A549 (cell line): ENCODE measurements at regions not wholly inside any gene's neighbourhood (a gene's known extent, or its start where the extent isn't known, plus 50 kb on each side); places are given as distances from the start of the nearest gene placed in this dataset.

Experiments used
- ATAC-seq, 2 experiments: fragments of 200-7000 bp in 1 of 2; fragments of >200 bp in 1 of 2; cut with Nextera tagmentation in 1 of 2; cut with Tn5 transposase in 1 of 2; 3 replicates each; pipeline versions ENCODE4 v1.8.0 to v1.9.1; 2018 to 2020; ENCODE audit warnings: mild to moderate bottlenecking in 1 of 2, moderate library complexity in 1 of 2
- CTCF ChIA-PET: fragments of 300-600 bp; sonication (Branson Sonifier 250); formaldehyde crosslinking; extraction: SDS; loops from one replicate; lab custom pipeline; 2021; ENCODE audit warnings: antibody characterized with exemption, inconsistent platforms; lab: Yijun Ruan, JAX
- POLR2A ChIA-PET: fragments of 350-600 bp; formaldehyde crosslinking; extraction: SDS; loops from one replicate; lab custom pipeline; 2021; ENCODE audit warnings: antibody characterized with exemption, inconsistent platforms; lab: Yijun Ruan, JAX
- DNase-seq, 2 experiments: peaks; one replicate each; pipeline versions ENCODE4 v3.0.0 to v3.0.0-alpha.2; 2011 to 2016; ENCODE audit warnings: low read depth in 1 of 2, low spot score in 1 of 2
- FAIRE-seq: peaks from 2 replicates; lab custom pipeline; 2011; peaks lifted over from hg19 to GRCh38; lab: Jason Lieb, UNC
- H3K27ac ChIP-seq, 2 experiments: fragments of >200 bp; sonication (Bioruptor Twin); formaldehyde crosslinking; 3 replicates each; pipeline ENCODE4 v1.5.1; 2016 to 2017
- H3K4me1 ChIP-seq: fragments of >200 bp; sonication (Bioruptor Twin); formaldehyde crosslinking; 3 replicates; pipeline ENCODE4 v1.6.1; 2016
- H3K4me2 ChIP-seq: fragments of >200 bp; sonication (Bioruptor Twin); formaldehyde crosslinking; 3 replicates; pipeline ENCODE4 v1.6.1; 2016
- H3K4me3 ChIP-seq: fragments of >200 bp; sonication (Bioruptor Twin); formaldehyde crosslinking; 3 replicates; pipeline ENCODE4 v1.5.1; 2016
- H3K9me3 ChIP-seq: fragments of >200 bp; sonication (Bioruptor Twin); formaldehyde crosslinking; 3 replicates; pipeline ENCODE4 v1.6.1; 2016
- BHLHE40 ChIP-seq: IDR thresholded peaks from 2 replicates; pipeline ENCODE4 v1.6.1; 2012; ENCODE audit warnings: low read depth, low read length, inconsistent platforms
- CBX8 ChIP-seq: fragments of 200-600 bp; sonication (generic); IDR thresholded peaks from 2 replicates; pipeline ENCODE4 v1.6.1; 2016
- CHD2 ChIP-seq: fragments of 150-350 bp; IDR thresholded peaks from 2 replicates; pipeline ENCODE4 v1.6.1; 2014; ENCODE audit warnings: low read length; ENCODE audit not compliant: partially characterized antibody
- CHD4 ChIP-seq: fragments of 200-600 bp; sonication (generic); IDR thresholded peaks from 2 replicates; pipeline ENCODE4 v1.6.1; 2016; ENCODE audit warnings: antibody characterized with exemption, mild to moderate bottlenecking, borderline replicate concordance
- EHF ChIP-seq: fragments of 250-450 bp; sonication (Bioruptor Pico); IDR thresholded peaks from 2 replicates; pipeline ENCODE4 v1.5.0; 2020; ENCODE audit warnings: mild to moderate bottlenecking
- FOXS1 ChIP-seq: fragments of 250-450 bp; sonication (Bioruptor Pico); IDR thresholded peaks from 2 replicates; pipeline ENCODE4 v1.5.0; 2020; ENCODE audit warnings: mild to moderate bottlenecking, moderate library complexity
- HOXA7 ChIP-seq: fragments of 250-450 bp; sonication (Bioruptor Pico); IDR thresholded peaks from 2 replicates; pipeline ENCODE4 v1.5.0; 2020; ENCODE audit warnings: mild to moderate bottlenecking, moderate library complexity
- KDM5A ChIP-seq: fragments of 200-600 bp; sonication (generic); IDR thresholded peaks from 2 replicates; pipeline ENCODE4 v1.6.1; 2016; ENCODE audit warnings: antibody characterized with exemption, mild to moderate bottlenecking
- MAFK ChIP-seq: fragments of 450-650 bp; IDR thresholded peaks from 2 replicates; pipeline ENCODE4 v1.6.1; 2014; ENCODE audit not compliant: partially characterized antibody
- MAZ ChIP-seq: fragments of 150-350 bp; IDR thresholded peaks from 2 replicates; pipeline ENCODE4 v1.6.1; 2014; ENCODE audit warnings: antibody characterized with exemption, low read depth, low read length, borderline replicate concordance
- PBX3 ChIP-seq: IDR thresholded peaks from 2 replicates; pipeline ENCODE4 v1.6.1; 2012
- RCOR1 ChIP-seq: fragments of 150-350 bp; IDR thresholded peaks from 2 replicates; pipeline ENCODE4 v1.6.1; 2014; ENCODE audit warnings: antibody characterized with exemption, low read length, low read depth
- REST ChIP-seq: fragments of 200-600 bp; sonication (generic); IDR thresholded peaks from 2 replicates; pipeline ENCODE4 v1.6.1; 2016; ENCODE audit warnings: antibody characterized with exemption, mild to moderate bottlenecking, moderate library complexity
- RFX5 ChIP-seq: fragments of 450-650 bp; IDR thresholded peaks from 2 replicates; pipeline ENCODE4 v1.7.1; 2014; ENCODE audit warnings: antibody characterized with exemption, mild to moderate bottlenecking, moderate library complexity
- SMC3 ChIP-seq: fragments of >200 bp; sonication (Bioruptor Twin); formaldehyde crosslinking; IDR thresholded peaks from 3 replicates; pipeline ENCODE4 v1.6.1; 2018; ENCODE audit warnings: inconsistent platforms
- SREBF2 ChIP-seq: fragments of 450-650 bp; IDR thresholded peaks from 2 replicates; pipeline ENCODE4 v1.6.1; 2014; ENCODE audit warnings: mild to moderate bottlenecking, moderate library complexity
- TFCP2L1 ChIP-seq: fragments of 250-450 bp; sonication (Bioruptor Pico); IDR thresholded peaks from 2 replicates; pipeline ENCODE4 v1.5.0; 2021; ENCODE audit warnings: mild to moderate bottlenecking
- TP53 ChIP-seq: fragments of 250-450 bp; sonication (Bioruptor Pico); IDR thresholded peaks from 2 replicates; pipeline ENCODE4 v1.5.0; 2021; ENCODE audit warnings: mild to moderate bottlenecking, moderate library complexity
- ZSCAN20 ChIP-seq: fragments of 250-450 bp; sonication (Bioruptor Pico); IDR thresholded peaks from 2 replicates; pipeline ENCODE4 v1.8.0; 2022; ENCODE audit warnings: mild to moderate bottlenecking, moderate library complexity
- WGBS: methylation state at CpG from one replicate; pipeline ENCODE4 v1.1.6; 2017; ENCODE audit errors: missing lambda C conversion rate; 5-methylcytosine and 5-hydroxymethylcytosine counted together
- TF ChIP-seq, protein P1 (sequence below): fragments of 250-450 bp; sonication (Bioruptor Pico); IDR thresholded peaks from 2 replicates; pipeline ENCODE4 v1.5.0; 2021; ENCODE audit warnings: mild to moderate bottlenecking, moderate library complexity, borderline replicate concordance

DNA sequence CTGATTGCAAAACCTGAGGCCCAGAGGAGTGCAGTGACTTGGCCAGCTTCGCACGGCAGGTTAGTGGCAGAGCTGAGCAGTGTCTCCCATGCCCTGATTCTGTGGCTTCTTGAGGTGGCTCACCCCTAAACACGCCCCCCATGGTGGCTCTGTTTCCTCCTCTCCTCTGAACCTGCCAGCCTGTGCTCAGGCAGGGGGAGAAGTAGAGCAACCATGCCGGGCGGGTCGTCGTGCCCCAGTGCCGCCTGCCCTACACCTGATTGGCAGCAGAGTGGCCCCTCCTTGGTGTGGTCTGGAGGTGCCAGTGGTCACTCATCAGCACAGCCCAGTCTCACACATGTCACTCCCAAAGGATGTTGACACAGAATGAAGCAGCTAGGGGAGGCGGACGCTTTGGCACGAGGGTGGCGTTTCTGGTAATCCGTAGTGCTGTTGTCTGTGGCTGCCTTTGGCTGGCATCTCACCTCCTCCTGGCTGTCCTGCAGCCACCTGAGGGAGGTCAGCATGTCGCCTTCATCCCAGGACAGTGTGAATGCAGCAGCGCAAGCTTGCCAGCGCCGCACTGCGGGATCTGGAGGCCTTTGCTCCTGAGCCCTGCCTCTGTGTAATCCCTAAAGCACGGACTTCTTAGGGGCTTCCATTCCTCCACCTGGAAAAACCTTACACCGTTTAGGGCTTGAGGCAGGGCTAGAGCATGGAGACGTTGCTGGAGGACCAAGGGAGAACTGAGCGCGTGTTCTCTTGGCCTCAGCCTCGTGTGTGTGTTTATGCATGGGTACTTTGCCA, 294.7 kb downstream of the SEC14L1 start:
- peaks cover 14% of the 10 kb centered on the region for H3K4me1 ChIP-seq
- POLR2A ChIA-PET: no interaction called here
- H3K9me3 ChIP-seq: no peaks in the 10 kb centered on the region
- H3K4me2 ChIP-seq: no peak overlapping the region
- ATAC-seq (no peak), DNase-seq (no peak), FAIRE-seq (no peak)
- 88% methylated on average over 24 of the region's 24 CpGs for WGBS
- no peak overlapping the region; a peak in 1 of 6 replicates for H3K27ac ChIP-seq
- no peak overlapping the region for H3K4me3 ChIP-seq
- TF ChIP-seq ZSCAN20 (CRISPR knock-in tag) (no peak), MAZ (no peak), CBX8 (no peak), FOXS1 (CRISPR knock-in tag) (no peak), EHF (CRISPR knock-in tag) (no peak), KDM5A (no peak), TFCP2L1 (CRISPR knock-in tag) (no peak), PBX3 (no peak), REST (no peak), SREBF2 (no peak), SMC3 (no peak), MAFK (no peak), BHLHE40 (no peak), HOXA7 (CRISPR knock-in tag) (no peak), TP53 (CRISPR knock-in tag) (no peak), RCOR1 (no peak)
- TF ChIP-seq, protein P1, sequence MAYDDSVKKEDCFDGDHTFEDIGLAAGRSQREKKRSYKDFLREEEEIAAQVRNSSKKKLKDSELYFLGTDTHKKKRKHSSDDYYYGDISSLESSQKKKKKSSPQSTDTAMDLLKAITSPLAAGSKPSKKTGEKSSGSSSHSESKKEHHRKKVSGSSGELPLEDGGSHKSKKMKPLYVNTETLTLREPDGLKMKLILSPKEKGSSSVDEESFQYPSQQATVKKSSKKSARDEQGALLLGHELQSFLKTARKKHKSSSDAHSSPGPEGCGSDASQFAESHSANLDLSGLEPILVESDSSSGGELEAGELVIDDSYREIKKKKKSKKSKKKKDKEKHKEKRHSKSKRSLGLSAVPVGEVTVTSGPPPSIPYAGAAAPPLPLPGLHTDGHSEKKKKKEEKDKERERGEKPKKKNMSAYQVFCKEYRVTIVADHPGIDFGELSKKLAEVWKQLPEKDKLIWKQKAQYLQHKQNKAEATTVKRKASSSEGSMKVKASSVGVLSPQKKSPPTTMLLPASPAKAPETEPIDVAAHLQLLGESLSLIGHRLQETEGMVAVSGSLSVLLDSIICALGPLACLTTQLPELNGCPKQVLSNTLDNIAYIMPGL (CRISPR knock-in tag): no peak
- CTCF ChIA-PET: interaction anchor here (2.5 to 18.7 kb wide), 3 partner anchors 59 to 105 kb away, joined by 11 to 198 read pairs (median 28); no protein-coding TSS in a partner anchor

DNA sequence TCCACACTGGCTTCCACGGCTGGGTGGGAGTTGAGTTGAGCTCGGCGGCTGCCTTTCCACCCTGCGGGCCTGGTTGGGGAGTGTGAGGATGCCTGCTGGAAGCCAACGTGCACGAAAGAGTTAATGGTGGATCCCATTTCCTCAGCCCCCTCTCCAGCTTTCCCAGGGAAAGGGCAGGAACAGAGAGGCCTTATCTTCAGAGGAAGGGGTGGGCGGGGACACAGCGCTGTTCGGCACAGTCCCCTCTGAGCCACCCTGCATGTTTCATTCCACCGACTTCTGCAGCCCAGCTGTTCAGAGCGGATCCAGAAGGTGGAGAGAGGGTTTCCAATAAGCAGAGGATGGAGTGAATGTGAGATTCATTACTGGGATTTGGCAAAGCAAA, 295.3 kb downstream of the SEC14L1 start:
- H3K9me3 ChIP-seq: no peaks in the 10 kb centered on the region
- ChIA-PET POLR2A (no interaction called here), CTCF (interaction anchor here (0.8 to 5.6 kb wide), 3 partner anchors 59 to 104 kb away, joined by 3 to 28 read pairs (median 11); no protein-coding TSS in a partner anchor)
- ATAC-seq (no peak), FAIRE-seq (no peak), DNase-seq (no peak)
- WGBS: 87% methylated on average over 11 of the region's 11 CpGs
- no peak for TF ChIP-seq RFX5
- no peak for TF ChIP-seq CHD2
- no peak for TF ChIP-seq CHD4
- H3K4me2 ChIP-seq: no peak overlapping the region
- no peak overlapping the region for H3K4me3 ChIP-seq
- H3K27ac ChIP-seq: no peak overlapping the region; a peak in 1 of 6 replicates
- peaks cover 8% of the 10 kb centered on the region; the same call in 2 of the 3 replicates for H3K4me1 ChIP-seq
